DMS153 treated with DMSO at 0.1 percent for 48 hours (cell line): ENCODE measurements at regions not wholly inside any gene's neighbourhood (a gene's known extent, or its start where the extent isn't known, plus 50 kb on each side); places are given as distances from the start of the nearest gene placed in this dataset.
"Not testable (repeated sequence)": the region's sequence is repeated elsewhere in the genome, so short reads cannot be mapped to it uniquely, and the experiment has no call there.

Experiments used
- DNase-seq: peaks from one replicate; lab custom pipeline; 2025; ENCODE audit not compliant: unreplicated experiment; lab: John Stamatoyannopoulos, UW

GRCh38 chr2:139730197-139730596, 950.0 kb upstream of the NXPH2 start:
- no peak for DNase-seq

GRCh38 chr2:139721411-139721995, 941.3 kb upstream of the NXPH2 start:
- DNase-seq, result no peak

DNA sequence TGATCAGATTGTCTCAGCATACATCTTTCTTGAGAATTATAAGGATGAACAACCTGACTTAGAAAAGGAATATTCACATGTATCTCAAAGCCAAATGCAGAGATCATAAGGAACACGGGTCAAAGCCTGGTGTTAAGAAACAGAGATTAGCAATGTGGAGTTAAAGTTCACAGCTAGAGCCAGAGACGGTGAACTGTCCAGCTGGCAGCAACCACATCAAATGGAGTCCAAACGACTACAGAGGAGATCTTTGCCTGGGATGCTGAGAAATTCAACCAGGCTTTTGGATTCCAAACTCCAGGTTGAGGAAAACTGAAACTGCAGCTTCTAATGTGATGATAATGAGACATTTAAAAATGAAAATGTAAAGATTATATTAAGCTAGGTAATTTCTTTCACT, 939.9 kb upstream of the NXPH2 start:
- no peak for DNase-seq

DNA sequence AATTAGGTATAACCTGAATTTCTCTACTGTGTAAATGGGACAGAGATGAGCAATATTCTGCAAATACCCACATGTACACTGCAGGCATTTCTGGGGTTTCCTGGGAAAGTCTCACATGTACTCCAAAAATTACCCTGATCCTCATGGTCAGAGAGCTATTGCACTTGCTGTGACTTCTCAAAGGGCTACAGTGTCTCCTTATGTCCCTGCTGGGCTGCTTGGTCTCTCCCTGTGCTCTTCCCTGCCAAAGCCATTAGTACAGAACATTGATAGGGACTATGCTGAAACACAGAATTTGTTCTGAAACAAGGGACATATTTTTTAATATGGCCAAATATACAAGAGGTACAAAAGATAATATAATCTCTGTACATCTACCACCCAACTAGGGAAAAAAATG, 924.4 kb upstream of the NXPH2 start:
- no peak for DNase-seq

DNA sequence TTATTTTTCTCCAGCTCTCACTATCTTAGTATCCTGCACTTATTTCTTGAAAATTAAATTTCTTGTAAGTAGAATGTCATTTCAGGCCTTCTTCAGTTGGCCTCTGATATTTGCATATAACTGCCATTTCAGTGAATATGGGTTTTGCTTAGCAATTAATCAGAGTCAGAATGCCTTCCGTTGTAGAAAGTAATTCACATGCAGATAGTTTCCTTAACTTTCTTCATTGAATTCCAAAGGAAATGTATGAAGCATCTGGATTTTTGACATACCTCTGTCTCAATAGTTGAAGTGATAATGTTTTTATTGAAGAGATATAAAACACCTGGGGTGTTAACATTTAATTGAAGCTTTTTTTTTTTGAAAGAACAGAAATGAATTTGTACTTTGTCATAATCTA, 914.1 kb upstream of the NXPH2 start:
- no peak for DNase-seq

DNA sequence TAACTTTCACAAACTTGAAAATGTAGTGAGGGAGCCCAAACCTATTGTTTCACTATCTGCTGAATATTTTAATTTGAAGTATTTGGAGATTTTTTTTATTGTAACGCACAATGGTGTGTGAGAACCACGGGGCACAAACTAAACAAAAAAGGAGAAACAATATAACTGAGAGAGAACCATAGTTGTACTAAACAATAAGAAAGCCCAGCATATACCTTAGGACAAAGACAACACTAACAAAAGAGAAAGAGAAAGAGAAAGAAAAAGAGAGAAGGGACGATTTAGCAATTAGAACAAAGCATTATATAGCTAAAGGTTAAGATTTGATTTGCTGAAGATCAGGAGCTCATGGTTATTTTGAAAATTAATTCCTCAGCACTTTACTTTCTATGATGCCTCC, 906.0 kb upstream of the NXPH2 start:
- no peak for DNase-seq

- no peak for DNase-seq
Measured at GRCh38 chr2:139685090-139685983, 905.1 kb upstream of the NXPH2 start.

GRCh38 chr2:139684286-139684860, 904.2 kb upstream of the NXPH2 start:
- no peak for DNase-seq

- no peak for DNase-seq
Measured at GRCh38 chr2:139674577-139674976, 894.4 kb upstream of the NXPH2 start.

- not testable (repeated sequence) for DNase-seq
Measured at GRCh38 chr2:139673447-139673846, 893.3 kb upstream of the NXPH2 start.

- DNase-seq, result no peak
Measured at GRCh38 chr2:139669675-139670074, 889.5 kb upstream of the NXPH2 start.

DNA sequence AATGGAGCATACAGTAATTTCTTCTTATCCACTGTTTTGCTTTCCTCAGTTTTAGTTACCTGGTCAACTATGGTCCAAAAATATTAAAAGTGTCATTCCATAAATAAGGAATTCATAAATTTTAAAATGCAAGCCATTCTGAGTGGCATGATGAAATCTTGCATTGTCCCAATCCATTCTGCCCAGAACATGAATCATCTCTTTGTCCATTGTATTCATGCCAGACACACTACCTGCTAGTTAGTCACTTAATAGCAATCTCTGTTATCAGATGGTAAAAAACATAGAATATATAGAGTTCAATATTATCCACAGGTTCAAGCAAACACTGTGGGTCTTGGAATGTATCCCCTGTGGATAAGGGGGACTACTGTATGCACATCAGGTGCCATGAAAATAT, 872.2 kb upstream of the NXPH2 start:
- DNase-seq, result no peak

- DNase-seq, result no peak
Measured at GRCh38 chr2:139645617-139646016, 865.4 kb upstream of the NXPH2 start.

GRCh38 chr2:139643139-139643538, 862.9 kb upstream of the NXPH2 start:
- DNase-seq, result no peak

DNA sequence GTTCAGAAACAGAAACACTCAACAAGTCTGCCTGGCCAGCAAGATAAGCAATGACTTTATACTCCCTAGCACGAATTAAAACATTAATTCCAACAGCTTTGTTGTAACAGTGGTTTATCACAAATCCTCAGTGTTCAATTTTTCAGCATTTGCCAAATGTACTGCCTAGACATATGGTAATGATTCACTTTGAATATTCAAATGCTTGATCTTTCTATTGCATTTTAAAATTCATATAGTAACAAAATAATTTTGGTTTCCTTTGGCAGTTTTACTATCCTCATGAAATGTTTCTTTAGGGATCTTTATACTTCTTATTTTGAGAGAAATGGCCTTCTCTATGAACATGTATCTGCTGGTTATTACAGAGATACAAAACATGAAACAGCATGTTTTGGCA, 851.8 kb upstream of the NXPH2 start:
- DNase-seq, result no peak

DNA sequence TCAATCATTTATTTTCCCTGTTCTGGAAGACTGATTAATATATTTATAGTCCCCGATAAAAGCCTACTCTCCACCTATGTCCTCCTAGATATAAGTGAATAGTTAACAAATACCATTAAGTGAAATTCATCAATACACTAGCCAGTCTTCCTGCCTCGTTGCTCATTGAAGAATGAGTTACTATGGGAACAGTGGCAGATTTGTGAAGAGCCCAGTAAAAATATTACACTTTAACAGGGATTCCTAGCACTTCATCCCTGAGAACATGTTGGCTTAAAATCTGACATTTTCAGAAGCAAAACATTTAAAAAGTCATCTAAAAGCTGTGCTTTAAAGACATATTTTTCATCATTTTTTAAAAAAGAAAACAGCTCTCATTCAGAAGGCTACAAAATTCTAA, 848.7 kb upstream of the NXPH2 start:
- no peak for DNase-seq

DNA sequence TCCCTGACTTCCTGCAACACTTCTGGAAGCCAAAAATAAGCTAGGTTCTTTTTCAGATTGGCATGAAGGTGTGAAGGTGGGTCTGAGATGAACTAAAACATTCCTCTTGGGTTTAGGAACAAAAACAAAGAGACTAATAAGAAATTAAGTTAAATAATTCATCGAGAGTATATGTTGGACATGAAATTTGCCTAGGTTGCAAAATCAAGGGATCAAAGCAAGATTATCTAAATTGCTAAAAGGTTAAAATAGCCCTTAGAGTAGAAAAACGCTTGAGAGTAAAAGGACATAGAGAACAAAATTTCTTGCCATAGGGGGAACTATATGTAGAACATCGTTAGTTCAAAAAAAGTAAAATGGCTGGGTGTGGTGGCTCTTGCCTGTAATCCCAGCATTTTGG, 845.9 kb upstream of the NXPH2 start:
- no peak for DNase-seq

GRCh38 chr2:139622691-139623090, 842.5 kb upstream of the NXPH2 start:
- no peak for DNase-seq

DNA sequence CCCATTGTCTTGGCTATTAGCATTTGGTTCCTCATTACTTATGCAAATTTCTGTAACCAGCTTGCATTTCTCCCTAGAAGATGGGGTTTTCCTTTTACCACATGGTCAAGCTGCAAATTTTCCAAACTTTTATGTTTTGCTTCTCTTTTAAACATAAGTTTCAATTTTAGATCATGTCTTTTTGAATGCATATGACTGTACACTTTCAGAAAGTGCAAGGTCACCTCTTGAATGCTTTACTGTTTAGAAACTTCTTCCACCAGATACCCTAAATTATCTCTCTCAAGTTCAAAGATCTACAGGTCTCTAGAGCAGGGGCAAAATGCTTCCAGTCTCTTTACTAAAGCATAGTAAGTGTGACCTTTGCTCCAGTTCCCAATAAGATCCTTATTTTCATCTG, 837.6 kb upstream of the NXPH2 start:
- DNase-seq, result no peak

DNA sequence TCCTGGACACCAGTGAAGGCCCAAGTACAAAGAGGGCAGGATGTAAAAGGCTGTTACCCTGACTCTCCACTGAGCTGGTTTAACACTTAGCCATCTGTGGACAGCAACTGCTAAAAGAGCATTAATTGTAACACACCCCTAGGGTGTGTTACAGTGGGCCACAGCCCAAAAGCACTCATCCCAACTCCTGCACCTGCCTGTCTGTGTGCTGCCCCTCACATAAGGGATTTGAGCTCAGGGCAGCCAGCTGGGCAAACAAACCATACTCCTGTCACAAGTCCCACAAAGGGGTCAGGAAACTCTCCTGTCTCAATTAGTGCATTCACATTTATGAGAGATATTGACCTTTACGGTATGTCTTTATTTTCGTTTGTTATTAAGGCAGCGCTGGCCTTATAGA, 833.1 kb upstream of the NXPH2 start:
- DNase-seq, result peak; percentile 95

- no peak for DNase-seq
Measured at GRCh38 chr2:139610512-139610911, 830.3 kb upstream of the NXPH2 start.

GRCh38 chr2:139609109-139609508, 828.9 kb upstream of the NXPH2 start:
- DNase-seq, result no peak
